CD4-positive, alpha-beta T cell treated with Interleukin-2 at 100 ng/mL for 4 hours (primary cell): ENCODE measurements at regions not wholly inside any gene's neighbourhood (a gene's known extent, or its start where the extent isn't known, plus 50 kb on each side); places are given as distances from the start of the nearest gene placed in this dataset.
A peak's percentile ranks its signal among the peaks of the same experiment; 100 is the strongest.
"Not testable (repeated sequence)": the region's sequence is repeated elsewhere in the genome, so short reads cannot be mapped to it uniquely, and the experiment has no call there.

ENCODE experiments used
- DNase-seq: peaks from one replicate; pipeline ENCODE4 v3.0.0-alpha.2; 2020; ENCODE audit warnings: low spot score

GRCh38 chr3:88408935-88409334 is 259.2 kb downstream of the C3orf38 start:
- DNase-seq: no peak

GRCh38 chr3:88410259-88410658 is 260.5 kb downstream of the C3orf38 start:
- DNase-seq: peak; percentile 6

- DNase-seq: no peak
Observed at GRCh38 chr3:88412346-88412745, 262.6 kb downstream of the C3orf38 start.

- no peak for DNase-seq
Observed at GRCh38 chr3:88416436-88416835, 266.7 kb downstream of the C3orf38 start.

- no peak for DNase-seq
Observed at GRCh38 chr3:88418219-88418618, 268.5 kb downstream of the C3orf38 start.

- DNase-seq: no peak
Observed at GRCh38 chr3:88433568-88433967, 283.8 kb downstream of the C3orf38 start.

GRCh38 chr3:88434001-88434400 is 284.2 kb downstream of the C3orf38 start:
- no peak for DNase-seq

GRCh38 chr3:88440701-88441100 is 290.9 kb downstream of the C3orf38 start:
- DNase-seq: no peak

- no peak for DNase-seq
Observed at GRCh38 chr3:88443066-88443465, 293.3 kb downstream of the C3orf38 start.

GRCh38 chr3:88444251-88444650 is 294.5 kb downstream of the C3orf38 start:
- no peak for DNase-seq

GRCh38 chr3:88452228-88452627 is 302.5 kb downstream of the C3orf38 start:
- no peak for DNase-seq

GRCh38 chr3:88460369-88460768 is 310.6 kb downstream of the C3orf38 start:
- no peak for DNase-seq

- DNase-seq: no peak
Observed at GRCh38 chr3:88462230-88462629, 312.5 kb downstream of the C3orf38 start.

GRCh38 chr3:88467191-88467590 is 317.4 kb downstream of the C3orf38 start:
- DNase-seq: no peak

GRCh38 chr3:88469216-88469615 is 319.5 kb downstream of the C3orf38 start:
- no peak for DNase-seq

GRCh38 chr3:88478460-88478859 is 328.7 kb downstream of the C3orf38 start:
- DNase-seq: no peak

GRCh38 chr3:88480822-88481221 is 331.1 kb downstream of the C3orf38 start:
- no peak for DNase-seq

- DNase-seq: no peak
Observed at GRCh38 chr3:88485001-88485400, 335.2 kb downstream of the C3orf38 start.

GRCh38 chr3:88508818-88509217 is 359.1 kb downstream of the C3orf38 start:
- DNase-seq: not testable (repeated sequence)

- no peak for DNase-seq
Observed at GRCh38 chr3:88509582-88509981, 359.8 kb downstream of the C3orf38 start.

GRCh38 chr3:88528494-88528893 is 378.7 kb downstream of the C3orf38 start:
- DNase-seq: no peak

GRCh38 chr3:88534534-88534933 is 384.8 kb downstream of the C3orf38 start:
- DNase-seq: no peak

GRCh38 chr3:88535563-88535962 is 385.8 kb downstream of the C3orf38 start:
- no peak for DNase-seq

- no peak for DNase-seq
Observed at GRCh38 chr3:88542916-88543315, 393.2 kb downstream of the C3orf38 start.

- no peak for DNase-seq
Observed at GRCh38 chr3:88572450-88572849, 422.7 kb downstream of the C3orf38 start.
